ENCODE measurements at regions not wholly inside any gene's neighbourhood (a gene's known extent, or its start where the extent isn't known, plus 50 kb on each side); places are given as distances from the start of the nearest gene placed in this dataset.
A peak's percentile ranks its signal among the peaks of the same experiment; 100 is the strongest.

GRCh38 chr6:91500689-91501303 lies 913.9 kb upstream of the MAP3K7 start:
- DNase-seq = no peak
- Histone ChIP-seq H3K27me3 (no peaks in the 10 kb centered on the region), H3K36me3 (no peaks in the 10 kb centered on the region), H3K9me3 (no peaks in the 10 kb centered on the region), H3K4me3 (no peak overlapping the region)

- no peaks in the 10 kb centered on the region for H3K36me3 ChIP-seq
- no peak overlapping the region for H3K4me3 ChIP-seq
- no peaks in the 10 kb centered on the region for H3K9me3 ChIP-seq
- no peak for DNase-seq
- no peaks in the 10 kb centered on the region for H3K27me3 ChIP-seq
Observed at GRCh38 chr6:91498576-91498975, 911.7 kb upstream of the MAP3K7 start.

- no peak for DNase-seq
- Histone ChIP-seq H3K9me3 (no peaks in the 10 kb centered on the region), H3K36me3 (no peaks in the 10 kb centered on the region), H3K27me3 (no peaks in the 10 kb centered on the region), H3K4me3 (no peak overlapping the region)
Observed at GRCh38 chr6:91497770-91498169, 910.9 kb upstream of the MAP3K7 start.

- Histone ChIP-seq H3K9me3 (no peaks in the 10 kb centered on the region), H3K36me3 (no peaks in the 10 kb centered on the region), H3K27me3 (no peaks in the 10 kb centered on the region), H3K4me3 (no peak overlapping the region)
- DNase-seq = no peak
Observed at GRCh38 chr6:91490671-91491301, 903.9 kb upstream of the MAP3K7 start.

- DNase-seq = no peak
- Histone ChIP-seq H3K27me3 (no peaks in the 10 kb centered on the region), H3K9me3 (no peaks in the 10 kb centered on the region), H3K36me3 (no peaks in the 10 kb centered on the region), H3K4me3 (no peak overlapping the region)
Observed at GRCh38 chr6:91487696-91488392, 901.0 kb upstream of the MAP3K7 start.

GRCh38 chr6:91486200-91486599 lies 899.3 kb upstream of the MAP3K7 start:
- no peaks in the 10 kb centered on the region for H3K36me3 ChIP-seq

GRCh38 chr6:91485047-91485446 lies 898.2 kb upstream of the MAP3K7 start:
- Histone ChIP-seq H3K27me3 (no peaks in the 10 kb centered on the region), H3K9me3 (no peaks in the 10 kb centered on the region), H3K36me3 (no peaks in the 10 kb centered on the region), H3K4me3 (no peak overlapping the region)
- no peak for DNase-seq

More at GRCh38 chr6:91486200-91486599, 899.3 kb upstream of the MAP3K7 start:
- no peak for DNase-seq
- no peaks in the 10 kb centered on the region for H3K27me3 ChIP-seq
- H3K4me3 ChIP-seq = no peak overlapping the region
- H3K9me3 ChIP-seq = no peaks in the 10 kb centered on the region

- no peak for DNase-seq
- no peaks in the 10 kb centered on the region for H3K9me3 ChIP-seq
- H3K4me3 ChIP-seq = no peak overlapping the region
- no peaks in the 10 kb centered on the region for H3K27me3 ChIP-seq
- H3K36me3 ChIP-seq = no peaks in the 10 kb centered on the region
Observed at GRCh38 chr6:91483415-91484105, 896.7 kb upstream of the MAP3K7 start.

- H3K9me3 ChIP-seq = no peaks in the 10 kb centered on the region
- DNase-seq = no peak
- H3K27me3 ChIP-seq = no peaks in the 10 kb centered on the region
- no peaks in the 10 kb centered on the region for H3K36me3 ChIP-seq
- no peak overlapping the region for H3K4me3 ChIP-seq
Observed at GRCh38 chr6:91482498-91482897, 895.6 kb upstream of the MAP3K7 start.

GRCh38 chr6:91480402-91480801 lies 893.5 kb upstream of the MAP3K7 start:
- H3K9me3 ChIP-seq = no peaks in the 10 kb centered on the region
- no peak overlapping the region for H3K4me3 ChIP-seq
- no peak for DNase-seq
- no peaks in the 10 kb centered on the region for H3K36me3 ChIP-seq
- H3K27me3 ChIP-seq = no peaks in the 10 kb centered on the region

- Histone ChIP-seq H3K36me3 (no peaks in the 10 kb centered on the region), H3K4me3 (no peak overlapping the region), H3K9me3 (no peaks in the 10 kb centered on the region), H3K27me3 (no peaks in the 10 kb centered on the region)
- DNase-seq = no peak
Observed at GRCh38 chr6:91477688-91478087, 890.8 kb upstream of the MAP3K7 start.

- peak; percentile 76 for DNase-seq
- no peaks in the 10 kb centered on the region for H3K36me3 ChIP-seq
- no peaks in the 10 kb centered on the region for H3K27me3 ChIP-seq
- no peaks in the 10 kb centered on the region for H3K9me3 ChIP-seq
- H3K4me3 ChIP-seq = no peak overlapping the region
Observed at GRCh38 chr6:91476000-91476399, 889.1 kb upstream of the MAP3K7 start.

GRCh38 chr6:91465393-91465792 lies 878.5 kb upstream of the MAP3K7 start:
- DNase-seq = peak; percentile 11
- Histone ChIP-seq H3K36me3 (no peaks in the 10 kb centered on the region), H3K27me3 (no peaks in the 10 kb centered on the region)

GRCh38 chr6:91464718-91465117 lies 877.8 kb upstream of the MAP3K7 start:
- no peaks in the 10 kb centered on the region for H3K36me3 ChIP-seq
- H3K27me3 ChIP-seq = no peaks in the 10 kb centered on the region
- DNase-seq = no peak
- H3K4me3 ChIP-seq = no peak overlapping the region
- H3K9me3 ChIP-seq = no peaks in the 10 kb centered on the region

More at GRCh38 chr6:91465393-91465792, 878.5 kb upstream of the MAP3K7 start:
- no peaks in the 10 kb centered on the region for H3K9me3 ChIP-seq
- H3K4me3 ChIP-seq = no peak overlapping the region

- no peak for DNase-seq
- no peaks in the 10 kb centered on the region for H3K9me3 ChIP-seq
- no peaks in the 10 kb centered on the region for H3K27me3 ChIP-seq
- no peak overlapping the region for H3K4me3 ChIP-seq
- no peaks in the 10 kb centered on the region for H3K36me3 ChIP-seq
Observed at GRCh38 chr6:91464201-91464600, 877.3 kb upstream of the MAP3K7 start.

GRCh38 chr6:91462241-91462640 lies 875.4 kb upstream of the MAP3K7 start:
- Histone ChIP-seq H3K4me3 (no peak overlapping the region), H3K9me3 (no peaks in the 10 kb centered on the region)
- DNase-seq = no peak

GRCh38 chr6:91453224-91453878 lies 866.5 kb upstream of the MAP3K7 start:
- DNase-seq = no peak
- Histone ChIP-seq H3K36me3 (no peaks in the 10 kb centered on the region), H3K4me3 (no peak overlapping the region), H3K27me3 (no peaks in the 10 kb centered on the region), H3K9me3 (no peaks in the 10 kb centered on the region)

More at GRCh38 chr6:91462241-91462640, 875.4 kb upstream of the MAP3K7 start:
- Histone ChIP-seq H3K36me3 (no peaks in the 10 kb centered on the region), H3K27me3 (no peaks in the 10 kb centered on the region)

All from MG63 (cell line).